H54 (cell line): ENCODE measurements at regions not wholly inside any gene's neighbourhood (a gene's known extent, or its start where the extent isn't known, plus 50 kb on each side); places are given as distances from the start of the nearest gene placed in this dataset.
"Not testable (repeated sequence)": the region's sequence is repeated elsewhere in the genome, so short reads cannot be mapped to it uniquely, and the experiment has no call there.

Experiments used
- DNase-seq: peaks from one replicate; pipeline ENCODE4 v3.0.0; 2011; ENCODE audit warnings: low spot score, mixed read lengths; ENCODE audit not compliant: insufficient read length
- FAIRE-seq: peaks from 3 replicates; lab custom pipeline; 2011; peaks lifted over from hg19 to GRCh38; lab: Jason Lieb, UNC
- POLR2A ChIP-seq: IDR thresholded peaks from 2 replicates; pipeline ENCODE4 v1.6.1; 2011; ENCODE audit warnings: low read depth, mild to moderate bottlenecking, low read length

DNA sequence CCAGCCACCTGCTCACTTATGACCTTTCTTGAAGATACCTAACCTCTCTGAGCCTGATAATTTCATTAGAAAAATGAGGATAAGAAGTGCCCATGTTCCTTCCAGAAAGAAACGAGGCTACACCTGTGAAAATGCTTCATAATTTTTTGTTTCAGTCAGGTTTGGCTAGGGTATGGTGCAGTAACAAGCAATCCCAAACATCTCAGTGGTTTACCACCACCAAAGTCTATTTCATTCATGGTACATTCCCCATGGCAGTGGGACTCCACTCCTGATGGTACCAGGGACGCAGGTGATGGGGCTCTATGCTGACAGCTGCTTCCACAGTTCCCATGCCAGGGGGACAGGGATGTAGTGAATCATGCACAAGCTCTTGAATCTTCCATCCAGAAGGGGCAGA lies 147.6 kb upstream of the CES5A start:
- TF ChIP-seq POLR2A: no peak
- DNase-seq (no peak), FAIRE-seq (no peak)

GRCh38 chr16:56019274-56019673 lies 144.1 kb upstream of the CES5A start:
- TF ChIP-seq POLR2A: no peak
- no peak for FAIRE-seq
- no peak for DNase-seq

DNA sequence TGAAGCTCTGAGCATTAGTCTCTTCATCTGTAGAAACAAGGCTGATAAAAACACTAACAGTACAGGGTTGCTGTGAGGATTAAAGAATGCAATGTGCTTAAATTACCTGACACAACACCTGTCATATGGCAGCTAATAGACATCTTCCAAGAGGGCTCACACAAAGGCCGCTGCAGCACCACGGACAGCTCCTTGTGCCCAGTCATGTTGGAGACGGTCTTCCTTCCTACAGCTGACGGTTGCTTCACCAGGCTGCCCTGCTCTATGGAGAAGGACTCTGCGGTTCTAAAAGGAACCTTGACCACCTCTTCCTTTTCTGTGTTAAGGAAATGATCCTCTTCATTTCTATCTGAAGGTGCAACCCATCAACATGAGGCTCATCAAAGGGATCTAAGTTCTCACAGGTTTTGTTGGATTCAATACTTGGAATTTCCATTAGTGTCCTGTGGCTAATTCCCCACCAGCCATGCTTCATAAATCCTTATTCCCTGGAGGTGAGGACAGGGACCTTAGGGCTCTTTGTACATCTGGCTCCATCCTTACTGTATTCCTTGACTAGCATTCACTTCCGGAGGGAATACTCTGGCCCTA lies 138.9 kb upstream of the CES5A start:
- DNase-seq (peak; percentile 4), FAIRE-seq (no peak)
- no peak for TF ChIP-seq POLR2A

DNA sequence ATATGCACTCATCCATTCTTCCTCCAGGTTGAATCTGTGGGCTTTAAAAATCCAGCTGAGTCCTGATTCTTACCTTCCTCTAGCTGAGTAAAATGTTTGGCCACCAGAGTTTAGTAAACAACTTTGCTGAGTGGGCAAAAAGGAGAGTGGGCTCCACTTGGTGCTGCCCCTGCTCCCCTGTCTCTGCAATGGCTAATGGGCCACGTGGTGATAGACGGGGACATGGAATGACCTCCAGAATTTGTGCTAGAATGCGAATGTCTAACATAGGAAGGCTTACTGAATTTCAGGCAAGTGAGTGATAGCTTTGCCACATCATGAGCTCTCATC lies 137.3 kb upstream of the CES5A start:
- DNase-seq (no peak), FAIRE-seq (no peak)
- no peak for TF ChIP-seq POLR2A

- no peak for TF ChIP-seq POLR2A
- FAIRE-seq (no peak), DNase-seq (no peak)
Measured at GRCh38 chr16:56011808-56012481, 136.8 kb upstream of the CES5A start.

DNA sequence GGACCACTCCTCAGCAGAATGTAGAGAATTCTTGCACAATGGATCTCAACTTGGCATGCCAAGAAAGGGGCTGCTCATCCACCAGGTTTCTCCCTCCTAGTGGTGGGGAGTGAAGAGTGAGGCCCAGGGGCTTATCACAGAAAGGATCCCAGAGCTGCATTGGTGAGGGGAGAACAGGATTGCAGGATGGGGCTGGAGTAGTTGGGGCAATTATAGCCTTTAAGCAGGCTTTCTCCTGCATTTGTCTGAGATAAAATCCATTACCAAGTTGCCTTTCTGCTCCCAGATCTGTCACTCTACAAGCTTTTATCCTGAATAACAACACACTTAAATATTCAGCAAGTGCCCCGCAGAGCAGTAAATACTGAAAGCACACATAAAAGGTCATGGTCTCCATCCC lies 130.8 kb upstream of the CES5A start:
- DNase-seq (no peak), FAIRE-seq (no peak)
- no peak for TF ChIP-seq POLR2A

DNA sequence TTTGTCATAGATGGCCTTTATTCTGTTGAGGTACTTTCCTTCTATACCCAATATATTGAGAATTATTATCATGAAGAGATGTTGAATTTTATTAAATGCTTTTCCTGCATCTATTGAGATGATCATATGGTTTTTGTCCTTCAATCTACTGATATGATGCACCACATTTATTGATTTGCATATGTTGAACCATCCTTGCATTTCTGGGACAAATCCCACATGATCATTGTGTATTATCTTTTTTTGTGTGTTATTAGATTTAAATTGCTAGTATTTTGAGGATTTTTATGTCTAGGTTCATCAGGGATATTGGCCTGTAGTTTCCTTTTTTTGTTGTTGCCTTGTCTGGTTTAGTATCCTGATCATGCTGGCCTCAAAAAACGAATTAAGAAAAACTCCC lies 124.5 kb upstream of the CES5A start:
- no peak for DNase-seq
- no peak for FAIRE-seq
- no peak for TF ChIP-seq POLR2A

DNA sequence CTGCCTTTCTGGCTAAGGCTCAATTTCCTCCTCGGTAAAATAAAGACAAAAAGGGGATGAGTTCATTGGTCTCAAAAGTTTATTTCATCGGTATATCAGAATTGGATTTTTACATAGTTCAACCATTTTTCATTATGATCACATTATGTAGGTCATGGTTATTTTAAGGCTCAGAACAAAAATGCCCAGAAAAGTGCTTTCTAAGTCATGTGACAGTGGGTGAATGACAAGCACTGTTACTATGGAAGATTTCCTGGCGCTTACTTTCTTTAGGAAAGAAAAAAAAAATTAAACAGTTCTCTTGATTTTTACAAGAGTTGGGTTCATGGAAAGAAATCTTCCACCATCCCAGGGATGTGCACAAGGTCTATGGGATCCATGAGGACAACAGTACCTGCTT lies 117.9 kb upstream of the CES5A start:
- DNase-seq (no peak), FAIRE-seq (no peak)
- no peak for TF ChIP-seq POLR2A

DNA sequence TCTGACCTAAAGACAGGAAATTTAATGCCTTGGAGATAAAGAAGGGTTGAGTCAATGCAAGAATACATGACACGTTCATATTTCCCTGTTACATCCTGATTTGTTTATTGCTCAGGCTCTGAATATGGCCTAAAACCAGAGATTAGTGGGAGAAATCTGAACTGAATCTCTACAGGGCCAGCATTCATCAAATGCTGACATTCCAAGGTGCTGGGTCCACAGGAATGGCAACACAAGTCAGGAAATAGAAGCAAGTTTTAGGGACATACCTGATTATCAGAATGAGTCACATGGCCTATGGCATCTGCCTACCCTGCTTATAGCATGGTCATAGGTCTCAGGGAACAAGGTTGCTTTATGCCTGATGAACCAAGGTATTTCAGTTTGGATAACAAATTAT lies 117.4 kb upstream of the CES5A start:
- FAIRE-seq (no peak), DNase-seq (no peak)
- TF ChIP-seq POLR2A: no peak

GRCh38 chr16:55991843-55992242 lies 116.7 kb upstream of the CES5A start:
- no peak for TF ChIP-seq POLR2A
- FAIRE-seq: no peak

GRCh38 chr16:55989569-55989907 lies 114.4 kb upstream of the CES5A start:
- DNase-seq (no peak), FAIRE-seq (no peak)
- no peak for TF ChIP-seq POLR2A

More at GRCh38 chr16:55991843-55992242, 116.7 kb upstream of the CES5A start:
- DNase-seq: no peak

DNA sequence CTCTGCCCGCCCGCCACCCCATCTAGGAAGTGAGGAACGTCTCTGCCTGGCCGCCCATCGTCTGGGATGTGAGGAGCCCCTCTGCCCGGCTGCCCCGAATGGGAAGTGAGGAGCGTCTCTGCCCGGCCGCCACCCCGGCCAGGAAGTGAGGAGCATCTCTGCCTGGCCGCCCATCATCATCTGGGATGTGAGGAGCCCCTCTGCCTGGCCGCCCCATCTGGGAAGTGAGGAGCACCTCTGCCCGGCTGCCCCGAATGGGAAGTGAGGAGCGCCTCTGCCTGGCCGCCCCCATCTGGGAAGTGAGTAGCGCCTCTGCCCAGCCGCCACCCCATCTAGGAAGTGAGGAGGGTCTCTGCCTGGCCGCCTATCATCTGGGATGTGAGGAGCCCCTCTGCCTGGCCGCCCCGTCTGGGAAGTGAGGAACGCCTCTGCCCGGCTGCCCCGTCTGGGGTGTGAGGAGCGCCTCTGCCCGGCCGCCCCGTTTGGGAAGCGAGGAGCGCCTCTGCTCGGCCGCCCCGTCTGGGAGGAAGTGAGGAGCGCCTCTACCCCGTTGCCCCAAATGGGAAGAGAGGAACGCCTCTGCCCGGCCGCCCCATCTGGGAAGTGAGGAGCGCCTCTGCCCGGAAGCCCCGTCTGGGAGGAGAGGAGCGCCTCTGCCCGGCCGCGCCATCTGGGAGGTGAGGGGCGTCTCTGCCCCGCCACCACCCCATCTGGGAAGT lies 113.8 kb upstream of the CES5A start:
- FAIRE-seq, DNase-seq: not testable (repeated sequence)

DNA sequence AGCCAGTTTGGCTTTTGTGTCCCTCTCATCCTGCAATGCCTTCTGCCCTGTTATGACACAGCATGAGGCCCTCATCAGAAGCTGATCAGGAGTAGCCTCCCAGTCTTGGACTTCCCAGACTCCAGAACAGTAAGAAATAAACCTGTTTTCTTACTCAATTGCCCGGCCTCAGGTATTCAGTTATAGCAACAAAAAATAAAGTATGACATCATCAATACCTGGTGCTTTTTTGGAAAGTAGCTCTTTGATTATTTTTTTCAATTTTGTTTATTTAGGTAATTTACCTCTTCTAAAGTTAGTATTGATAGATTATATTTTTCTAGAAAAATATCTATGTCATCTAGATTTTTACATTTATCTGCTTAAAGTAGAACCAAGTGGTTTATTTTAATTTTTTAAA lies 112.8 kb upstream of the CES5A start:
- DNase-seq (no peak), FAIRE-seq (no peak)
- TF ChIP-seq POLR2A: no peak

DNA sequence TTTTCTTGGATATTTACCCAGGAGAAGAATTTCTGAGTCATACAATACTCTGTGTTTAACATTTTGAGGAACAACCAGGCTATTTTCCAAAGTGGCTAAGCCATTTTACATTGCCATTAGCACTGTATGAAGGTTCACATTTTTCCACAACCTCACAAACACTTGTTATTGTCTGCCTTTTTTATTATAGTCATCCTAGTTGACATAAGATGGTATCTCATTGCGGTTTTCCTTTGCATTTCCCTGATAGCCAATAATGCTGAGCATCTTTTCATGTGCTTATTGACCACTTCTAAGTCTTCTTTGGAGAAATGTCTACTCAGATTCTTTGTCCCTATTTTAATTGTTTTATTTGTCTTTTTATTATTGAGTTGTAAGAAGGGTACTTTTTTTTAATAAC lies 107.4 kb upstream of the CES5A start:
- no peak for TF ChIP-seq POLR2A
- FAIRE-seq (no peak), DNase-seq (no peak)

GRCh38 chr16:55981557-55981956 lies 106.4 kb upstream of the CES5A start:
- FAIRE-seq (no peak), DNase-seq (no peak)

DNA sequence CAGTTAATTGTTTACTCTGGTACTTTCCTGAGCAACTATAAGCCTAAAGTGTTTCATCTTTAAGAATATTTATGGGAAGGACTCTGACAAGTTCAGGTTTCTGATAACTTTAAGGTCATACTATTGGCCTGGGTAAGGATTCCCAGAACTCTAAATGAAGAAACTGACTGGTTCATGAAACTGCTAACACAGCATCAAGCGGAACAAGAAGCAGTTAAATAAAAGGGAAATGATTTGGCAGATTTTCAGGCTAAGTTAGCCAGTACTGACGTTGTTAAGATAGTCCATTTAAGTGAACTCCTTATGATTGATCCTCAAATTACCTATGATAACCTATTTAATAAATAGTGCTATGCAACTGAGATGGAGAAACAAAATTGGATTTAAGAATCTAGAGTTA lies 101.6 kb upstream of the CES5A start:
- FAIRE-seq: no peak
- DNase-seq: no peak
- no peak for TF ChIP-seq POLR2A

More at GRCh38 chr16:55981557-55981956, 106.4 kb upstream of the CES5A start:
- TF ChIP-seq POLR2A: no peak
